GM13977 (cell line): ENCODE measurements at regions not wholly inside any gene's neighbourhood (a gene's known extent, or its start where the extent isn't known, plus 50 kb on each side); places are given as distances from the start of the nearest gene placed in this dataset.

Experiments used
- DNase-seq: peaks from one replicate; pipeline ENCODE4 v3.0.0; 2012; ENCODE audit warnings: low spot score
- CTCF ChIP-seq: IDR thresholded peaks from 2 replicates; pipeline ENCODE4 v1.5.1; 2012; ENCODE audit warnings: mild to moderate bottlenecking, control low read depth; ENCODE audit not compliant: insufficient read depth; ENCODE audit errors: extremely low read depth, missing control alignments
- in situ Hi-C: fragments of 300-500 bp; cut with MboI; formaldehyde crosslinking; loops from one replicate; pipeline ENCODE4 v1.12.0; 2022; ENCODE audit warnings: low sequenced_read_pairs, low pct_unique_long_range_greater_than_20kb, mixed read lengths, inconsistent platforms; ENCODE audit not compliant: unreplicated experiment

GRCh38 chr12:19657732-19658130, 218.4 kb downstream of the AEBP2 start:
- in situ Hi-C loops = no loop called here
- no peak for DNase-seq
- TF ChIP-seq CTCF = no peak

DNA sequence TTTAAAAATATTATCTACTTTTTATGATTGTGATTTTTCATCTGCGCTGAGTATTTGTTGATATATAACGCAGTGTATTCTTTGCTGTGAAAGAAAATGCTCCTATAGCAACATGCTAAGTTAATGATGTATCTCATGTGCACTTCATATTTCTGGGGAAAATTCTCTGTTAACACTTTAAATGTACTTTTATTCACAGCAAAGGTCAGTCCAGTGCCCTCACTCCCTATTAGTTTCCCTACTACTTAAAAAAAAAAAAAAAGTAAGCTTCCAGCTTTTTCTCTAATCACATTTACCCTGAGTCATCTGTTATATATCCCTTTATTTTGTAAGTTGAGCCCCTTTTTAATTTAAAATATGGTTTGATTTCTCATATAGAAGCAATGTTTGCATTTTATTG, 219.8 kb downstream of the AEBP2 start:
- TF ChIP-seq CTCF = no peak
- in situ Hi-C loops = no loop called here
- DNase-seq = no peak

- TF ChIP-seq CTCF = no peak
- DNase-seq = no peak
- in situ Hi-C loops = no loop called here
Measured at GRCh38 chr12:19659501-19659900, 220.2 kb downstream of the AEBP2 start.

GRCh38 chr12:19665121-19665900, 226.0 kb downstream of the AEBP2 start:
- DNase-seq = no peak
- no peak for TF ChIP-seq CTCF
- in situ Hi-C loops = no loop called here

- DNase-seq = no peak
- in situ Hi-C loops = no loop called here
- TF ChIP-seq CTCF = no peak
Measured at GRCh38 chr12:19666070-19666469, 226.8 kb downstream of the AEBP2 start.

DNA sequence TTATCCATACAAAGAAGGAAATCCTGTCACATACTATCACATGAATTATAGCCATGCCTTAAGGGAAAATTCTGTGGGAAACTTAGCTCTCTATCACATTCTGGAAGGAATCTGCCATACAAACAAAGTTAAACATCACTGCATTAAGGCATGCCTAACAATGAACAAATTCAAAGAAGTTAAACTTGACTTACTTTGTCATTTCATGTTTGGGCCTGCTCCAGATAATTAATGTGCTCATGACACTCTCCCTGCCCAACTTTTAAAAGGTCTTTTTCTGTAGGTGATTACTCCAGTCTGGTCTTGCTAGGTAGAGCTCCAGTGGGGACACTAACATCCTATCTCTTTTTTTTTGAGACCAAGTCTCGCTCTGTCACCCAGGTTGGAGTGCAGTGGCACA, 230.5 kb downstream of the AEBP2 start:
- DNase-seq = no peak
- TF ChIP-seq CTCF = no peak

More for the DNA sequence above, 230.5 kb downstream of the AEBP2 start:
- in situ Hi-C loops = no loop called here
